HG03354 (cell line): ENCODE measurements at regions not wholly inside any gene's neighbourhood (a gene's known extent, or its start where the extent isn't known, plus 50 kb on each side); places are given as distances from the start of the nearest gene placed in this dataset.
"Not testable (repeated sequence)": the region's sequence is repeated elsewhere in the genome, so short reads cannot be mapped to it uniquely, and the experiment has no call there.

Experiments
- ATAC-seq: cut with Tn5 transposase; IDR thresholded peaks from one replicate; pipeline ENCODE4 v1.9.1; 2021; ENCODE audit warnings: mild to moderate bottlenecking; ENCODE audit not compliant: unreplicated experiment, poor library complexity, severe bottlenecking

DNA sequence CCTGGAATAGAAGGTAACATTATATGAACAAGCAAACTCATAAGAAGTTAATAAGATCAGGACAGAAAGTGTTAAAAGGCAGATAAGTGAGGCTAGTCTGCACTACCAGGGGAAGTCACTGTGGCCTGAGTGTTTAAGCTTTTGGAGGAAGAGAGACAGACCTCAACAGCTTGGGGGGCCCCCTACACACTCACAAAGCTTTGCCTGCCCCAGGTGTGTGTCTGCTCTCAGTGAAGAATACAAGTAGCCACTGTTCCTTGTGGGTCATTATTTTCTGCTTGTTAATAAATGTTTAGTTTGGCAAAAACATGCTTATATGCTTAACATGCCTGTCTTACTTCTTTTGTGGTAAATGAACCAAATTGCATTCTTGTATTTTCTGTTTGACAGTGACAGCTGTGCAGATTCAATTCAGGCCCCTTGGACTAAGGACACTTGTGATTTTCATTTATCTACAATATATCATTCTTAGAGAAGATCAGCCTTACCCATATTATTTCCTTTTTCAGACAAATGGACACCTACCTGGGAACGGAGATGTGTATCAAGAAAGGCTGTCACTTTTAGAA lies 50.7 kb upstream of the C12orf71 start:
- ATAC-seq, result peak; percentile 68

DNA sequence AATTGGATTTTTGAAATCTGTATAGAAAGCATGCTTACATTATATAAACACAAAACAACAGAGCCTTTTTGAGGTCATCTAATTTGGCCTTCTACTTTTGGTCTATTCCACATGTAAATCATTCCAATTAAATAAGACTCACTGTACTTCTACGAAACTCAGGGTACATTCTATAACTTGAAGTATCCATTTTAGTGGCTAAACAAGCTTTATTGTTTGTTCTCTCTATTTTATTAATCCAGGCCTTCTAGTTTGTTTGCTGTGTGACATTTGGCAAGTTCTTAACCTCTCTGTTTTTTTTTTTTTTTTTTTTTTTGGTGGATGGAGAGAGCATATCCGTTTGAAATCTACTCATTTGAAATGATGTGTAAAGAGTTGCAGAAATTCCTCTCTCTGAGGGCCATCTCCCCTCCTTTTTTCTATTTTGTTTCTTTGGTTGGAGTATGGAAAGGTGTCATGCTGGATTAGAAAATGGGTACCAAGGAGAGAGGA lies 58.1 kb upstream of the C12orf71 start:
- ATAC-seq, result no peak

DNA sequence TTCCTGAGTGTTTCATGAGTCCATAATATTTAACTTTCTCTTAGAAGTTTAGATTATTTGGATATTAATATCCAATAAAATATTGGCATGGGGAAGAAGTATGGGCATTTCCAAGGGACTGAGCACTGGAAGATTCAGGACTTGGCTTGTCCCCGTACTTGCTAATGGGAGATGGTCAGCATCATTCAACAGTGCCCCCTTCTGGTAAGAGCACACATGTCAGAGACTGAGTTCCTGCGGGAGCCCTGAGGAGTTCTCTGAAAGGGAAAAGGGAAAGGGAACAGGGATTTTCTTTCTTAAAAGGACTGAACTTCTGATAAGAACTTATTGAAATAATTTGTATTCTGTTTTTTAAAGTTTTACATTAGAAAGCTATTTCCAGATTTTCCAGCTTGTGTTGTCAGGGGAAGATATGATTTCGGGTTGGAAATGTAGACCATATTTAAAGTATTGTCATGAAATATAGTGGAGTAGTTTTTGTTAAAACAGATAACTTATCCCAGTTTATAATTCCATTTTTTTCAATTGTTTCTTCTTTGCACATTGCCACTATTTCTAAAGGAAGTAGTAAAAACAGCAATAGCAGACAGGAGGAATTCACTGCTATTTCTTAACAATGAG lies 59.8 kb upstream of the C12orf71 start:
- ATAC-seq, result no peak

DNA sequence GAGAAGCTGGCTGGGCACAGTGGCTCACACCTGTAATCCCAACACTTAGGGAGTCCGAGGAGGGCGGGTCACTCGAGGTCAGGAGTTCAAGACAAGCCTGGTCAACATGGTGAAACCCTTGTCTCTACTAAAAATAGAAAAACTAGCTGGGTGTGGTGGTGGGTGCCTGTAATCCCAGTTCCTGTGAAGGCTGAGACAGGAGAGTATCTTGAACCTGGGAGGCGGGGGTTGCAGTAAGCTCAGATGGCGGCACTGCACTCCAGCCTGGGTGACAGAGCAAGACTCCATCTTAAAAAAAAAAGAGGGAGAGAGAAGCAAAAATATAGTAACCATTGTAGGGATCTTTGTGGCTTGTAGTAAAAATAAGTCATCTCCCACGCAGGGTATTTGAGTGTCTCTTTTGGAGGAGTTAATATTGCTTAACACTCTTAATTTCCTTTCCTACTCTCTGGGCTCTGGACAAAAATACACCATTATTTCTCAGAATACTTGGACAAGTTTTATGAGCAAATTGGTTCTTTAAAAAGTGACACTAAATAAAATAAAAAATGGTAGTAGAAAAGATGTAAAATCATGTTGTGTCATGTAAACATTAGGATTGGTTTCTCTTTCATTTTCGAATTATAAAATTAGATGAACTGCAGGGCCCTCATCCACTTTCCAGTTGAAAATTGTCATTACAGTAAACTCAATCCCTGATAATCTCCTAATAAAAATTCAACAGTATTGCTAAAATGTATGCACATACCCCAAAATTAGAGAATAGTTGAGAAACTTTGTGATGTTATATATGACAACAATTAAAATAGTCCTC lies 61.1 kb upstream of the C12orf71 start:
- no peak for ATAC-seq

DNA sequence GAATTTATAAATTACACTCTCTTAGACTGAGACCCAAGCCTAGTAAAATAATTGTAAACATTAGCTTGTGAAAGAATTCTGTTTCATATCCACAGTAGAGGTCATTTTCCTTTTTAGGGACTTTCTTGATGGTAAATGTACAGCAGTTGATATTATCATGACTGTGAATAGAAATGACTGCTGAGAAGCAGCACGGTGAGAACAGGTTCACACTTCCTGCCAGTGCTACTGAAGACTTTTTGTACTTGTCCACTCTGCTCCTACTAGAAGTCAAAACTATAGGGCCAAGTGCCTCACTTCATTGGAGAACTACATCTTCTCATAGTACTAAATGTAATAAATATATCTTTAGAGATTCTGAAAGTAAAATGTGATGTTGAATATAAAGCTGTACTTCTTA lies 63.3 kb upstream of the C12orf71 start:
- peak; percentile 76 for ATAC-seq

DNA sequence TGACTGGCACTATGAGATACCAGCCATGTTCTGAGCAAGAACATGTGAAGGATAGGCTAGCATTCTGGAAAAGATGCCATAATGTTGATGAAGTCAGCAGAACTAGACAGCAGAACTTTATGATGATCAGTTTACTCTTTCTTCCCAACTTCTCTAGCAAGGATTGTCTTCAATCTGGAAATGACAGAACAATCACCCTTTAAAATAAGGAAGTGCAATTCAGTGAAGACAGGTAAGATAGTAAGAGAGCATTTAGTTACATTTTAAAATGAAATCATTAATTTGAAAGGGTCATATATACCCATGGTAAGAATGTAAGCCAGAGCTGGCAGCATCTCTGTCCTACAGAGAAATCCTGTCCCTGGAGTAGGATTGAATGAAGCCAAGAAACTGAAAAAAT lies 66.0 kb upstream of the C12orf71 start:
- no peak for ATAC-seq

DNA sequence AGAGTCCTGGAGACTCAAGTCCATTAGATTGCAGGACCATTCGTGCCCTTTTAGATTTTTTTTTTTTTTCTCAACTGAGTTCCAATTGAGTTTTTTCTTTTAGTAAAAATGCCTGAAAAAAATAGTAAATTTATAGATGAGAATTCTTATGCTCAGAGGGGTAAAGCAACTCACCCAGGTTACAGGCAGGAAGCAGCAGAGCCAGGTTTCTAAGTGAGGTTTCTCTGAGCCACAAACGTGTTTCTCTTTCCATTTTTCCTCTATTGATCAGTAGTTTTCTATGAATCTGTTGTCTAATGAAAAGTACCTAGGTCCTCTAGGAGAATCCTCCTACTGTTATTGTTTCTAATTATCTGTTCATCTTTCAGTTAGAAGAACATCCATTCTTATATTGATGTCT lies 66.4 kb upstream of the C12orf71 start:
- ATAC-seq, result no peak

DNA sequence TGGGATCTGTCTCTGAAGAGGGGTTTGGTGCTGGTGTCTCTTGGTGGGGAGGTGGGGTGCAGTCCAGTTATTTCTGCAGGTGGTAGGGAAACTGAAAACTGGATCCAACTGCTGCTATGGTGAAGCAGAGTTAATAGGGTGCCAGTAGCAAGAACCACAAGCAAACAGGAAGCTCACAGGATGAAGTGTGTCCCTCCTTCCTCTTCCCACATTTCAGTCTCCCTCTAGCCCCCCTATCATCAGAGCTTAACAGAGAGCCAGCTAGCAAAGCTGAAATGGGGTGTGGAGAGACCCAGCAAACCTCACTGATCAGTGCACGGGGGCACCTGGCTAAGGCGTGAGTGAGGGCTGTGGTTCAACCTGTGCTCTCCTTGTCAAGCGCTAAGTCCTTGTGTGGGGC lies 69.1 kb upstream of the C12orf71 start:
- ATAC-seq, result no peak

DNA sequence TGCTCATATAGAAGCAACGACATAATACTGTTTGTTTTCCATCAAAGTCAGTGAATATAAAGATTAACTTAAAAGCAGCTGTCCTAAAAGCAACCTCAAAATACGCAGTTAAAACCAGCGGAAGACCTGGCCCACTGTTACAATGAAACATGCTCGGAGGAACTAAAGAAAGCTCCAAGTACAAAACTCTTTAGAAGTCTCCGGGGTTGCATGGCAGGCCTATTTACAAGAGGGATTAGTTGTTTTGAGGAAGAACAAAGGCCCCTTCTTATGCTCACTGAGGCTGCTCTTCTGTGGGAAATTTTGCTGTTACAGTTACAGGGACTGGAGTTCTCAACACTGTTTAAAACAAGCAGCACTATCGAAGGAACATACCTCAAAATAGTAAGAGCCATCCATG lies 75.9 kb upstream of the C12orf71 start:
- ATAC-seq, result no peak

DNA sequence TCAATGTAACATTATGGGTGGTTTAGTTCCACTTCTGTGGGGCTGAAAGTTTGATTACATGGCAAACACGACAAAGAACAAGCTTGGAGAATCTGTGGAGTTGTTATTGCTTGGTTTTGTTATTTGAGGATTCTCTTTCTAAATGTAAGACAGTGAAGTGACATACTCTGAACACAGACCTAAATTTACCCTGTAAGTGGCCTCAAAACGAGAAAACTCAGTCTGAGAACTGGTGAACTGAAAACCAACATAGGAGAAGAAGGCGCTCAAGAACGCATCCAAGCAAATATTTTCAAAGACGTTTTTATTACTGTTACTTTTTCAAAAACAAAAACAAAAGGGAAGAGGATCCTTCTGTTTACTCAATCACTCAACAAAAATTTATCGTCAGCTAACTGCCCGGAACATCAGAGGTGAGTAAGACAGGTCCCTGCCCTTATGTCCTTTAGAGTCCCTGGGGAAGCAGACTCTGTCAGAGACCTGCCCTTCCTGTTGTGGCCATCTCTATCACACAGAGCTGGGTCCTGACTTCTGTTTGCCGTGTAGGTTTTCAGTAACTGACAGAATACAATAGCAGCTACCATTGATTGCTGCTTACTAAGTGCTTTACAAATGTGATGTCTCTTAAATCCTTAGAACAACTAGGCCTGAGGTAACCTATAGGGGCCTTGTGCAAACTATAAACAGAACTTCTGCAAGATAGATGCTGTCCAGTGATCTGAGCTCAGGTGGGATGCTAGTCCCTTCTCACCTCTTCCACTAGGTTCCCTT lies 79.3 kb upstream of the C12orf71 start:
- ATAC-seq, result peak; percentile 52

DNA sequence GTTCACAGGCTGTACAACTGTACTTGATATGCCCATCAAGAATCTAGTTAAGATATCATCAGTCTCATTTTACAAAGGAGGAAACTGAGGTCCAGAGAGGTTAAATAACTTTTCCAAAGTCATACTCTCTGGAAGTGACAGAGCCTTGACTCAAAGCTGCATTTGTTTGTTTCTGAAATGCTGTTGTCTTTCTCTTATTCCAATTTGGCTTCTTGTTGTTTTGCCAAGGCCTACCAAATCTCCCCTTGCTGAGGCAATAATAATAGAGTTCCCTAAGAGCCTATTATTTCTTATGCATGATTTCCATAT lies 79.8 kb upstream of the C12orf71 start:
- no peak for ATAC-seq

DNA sequence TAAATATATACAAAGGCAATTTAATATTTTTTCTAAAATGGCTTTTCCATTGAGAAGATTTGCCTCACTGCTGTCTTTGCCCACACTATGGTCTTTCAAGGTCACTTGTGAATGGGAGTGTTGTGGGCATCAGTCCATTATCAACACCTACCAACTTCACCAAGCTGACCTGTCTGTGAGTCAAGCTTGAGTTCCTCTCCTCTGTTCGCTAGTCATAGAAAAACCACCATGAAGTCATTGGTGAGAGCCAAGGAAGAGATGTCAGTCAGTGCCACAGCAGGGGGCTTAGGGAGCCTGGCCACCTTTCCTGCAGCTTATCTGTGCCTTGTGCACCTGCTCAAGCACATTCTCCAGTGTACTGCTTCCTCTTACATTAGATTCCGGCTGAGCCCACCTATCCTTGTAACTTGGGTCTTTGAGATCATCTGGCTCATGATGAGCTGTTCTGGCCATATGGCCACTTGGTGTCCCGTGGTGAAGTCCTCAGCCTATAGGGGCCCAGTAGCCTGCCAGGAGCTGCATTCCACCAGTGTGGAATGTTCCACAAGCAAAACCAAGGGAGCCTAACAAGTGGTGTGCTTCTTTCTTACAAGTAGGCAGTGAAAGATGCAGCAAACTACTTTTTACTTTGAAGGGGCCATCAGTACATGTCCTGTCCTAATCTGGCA lies 80.8 kb upstream of the C12orf71 start:
- ATAC-seq, result no peak

DNA sequence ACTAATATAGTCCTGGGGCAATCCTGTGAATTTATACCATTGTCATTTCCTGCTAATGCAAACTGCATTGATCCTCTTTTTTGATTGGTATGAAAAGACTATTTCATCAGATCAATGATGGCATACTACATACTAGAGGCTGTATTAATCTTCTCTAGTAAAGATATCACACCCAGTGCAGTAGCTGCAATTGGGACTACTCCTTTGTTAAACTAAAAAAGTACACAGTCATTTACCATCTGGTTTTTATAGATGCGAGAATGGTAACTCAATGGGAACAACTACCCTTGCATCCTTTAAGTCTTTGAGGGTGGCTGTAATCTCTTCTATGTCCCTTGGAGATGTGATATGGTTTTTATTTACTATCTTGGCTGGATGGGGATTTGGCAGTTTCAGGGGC lies 80.2 kb upstream of the STK38L start:
- no peak for ATAC-seq

DNA sequence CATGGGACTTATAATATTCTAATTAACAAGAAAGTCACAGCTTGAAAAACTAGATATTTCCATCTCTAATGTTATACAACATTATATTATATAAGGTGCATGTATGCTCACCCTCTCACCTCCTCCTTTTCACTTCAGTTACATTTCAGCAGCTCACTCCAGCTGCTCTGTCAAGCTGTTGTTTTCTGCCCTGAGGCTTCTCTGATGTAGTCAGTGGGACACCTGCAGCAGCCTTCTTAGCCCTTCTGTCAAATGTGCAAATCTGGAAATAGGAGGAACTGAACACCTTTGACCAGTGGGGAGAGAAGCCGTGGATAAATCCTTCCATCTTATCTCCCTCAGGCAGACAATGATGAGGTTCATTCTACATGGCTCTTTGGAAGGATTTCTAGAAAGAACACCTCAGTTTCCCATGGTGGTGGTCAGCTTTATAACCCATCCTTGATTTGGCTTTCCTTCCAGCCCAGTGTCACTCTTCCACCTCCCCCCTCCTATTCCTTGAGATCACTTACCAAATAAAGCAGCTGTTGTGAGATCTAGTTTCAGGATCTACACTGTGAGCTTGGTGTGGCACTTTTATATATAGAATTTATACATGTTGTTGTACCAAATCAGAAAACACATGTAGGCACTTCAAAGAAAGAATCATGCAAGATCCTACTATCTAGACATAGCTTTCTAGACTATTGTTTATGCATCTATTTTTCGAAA lies 79.6 kb upstream of the STK38L start:
- no peak for ATAC-seq

DNA sequence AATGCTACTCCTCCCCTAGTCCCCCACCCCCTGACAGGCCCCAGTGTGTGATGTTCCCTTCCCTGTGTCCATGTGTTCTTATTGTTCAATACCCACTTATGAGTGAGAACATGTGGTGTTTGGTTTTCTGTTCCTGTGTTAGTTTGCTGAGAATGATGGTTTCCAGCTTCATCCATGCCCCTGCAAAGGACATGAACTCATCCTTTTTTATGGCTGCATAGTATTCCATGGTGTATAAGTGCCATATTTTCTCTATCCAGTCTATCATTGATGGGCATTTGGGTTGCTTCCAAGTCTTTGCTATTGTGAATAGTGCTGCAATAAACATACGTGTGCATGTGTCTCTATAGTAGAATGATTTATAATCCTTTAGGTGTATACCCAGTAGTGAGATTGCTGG lies 78.1 kb upstream of the STK38L start:
- not testable (repeated sequence) for ATAC-seq

DNA sequence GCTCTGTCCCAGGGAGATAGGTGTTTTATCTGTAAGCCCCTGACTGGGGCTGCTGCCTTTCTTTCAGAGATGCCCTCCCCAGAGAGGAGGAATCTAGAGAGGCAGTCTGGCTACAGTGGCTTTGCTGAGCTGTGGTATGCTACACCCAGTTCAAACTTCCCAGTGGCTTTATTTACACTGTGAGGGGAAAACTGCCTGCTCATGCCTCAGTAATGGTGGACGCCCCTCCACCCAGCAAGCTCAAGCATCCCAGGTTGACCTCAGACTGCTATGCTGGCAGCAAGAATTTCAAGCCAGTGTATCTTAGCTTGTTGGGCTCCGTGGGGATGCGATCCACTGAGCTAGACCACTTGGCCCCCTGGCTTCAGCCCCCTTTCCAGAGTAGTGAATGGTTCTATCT lies 72.6 kb upstream of the STK38L start:
- ATAC-seq, result not testable (repeated sequence)

DNA sequence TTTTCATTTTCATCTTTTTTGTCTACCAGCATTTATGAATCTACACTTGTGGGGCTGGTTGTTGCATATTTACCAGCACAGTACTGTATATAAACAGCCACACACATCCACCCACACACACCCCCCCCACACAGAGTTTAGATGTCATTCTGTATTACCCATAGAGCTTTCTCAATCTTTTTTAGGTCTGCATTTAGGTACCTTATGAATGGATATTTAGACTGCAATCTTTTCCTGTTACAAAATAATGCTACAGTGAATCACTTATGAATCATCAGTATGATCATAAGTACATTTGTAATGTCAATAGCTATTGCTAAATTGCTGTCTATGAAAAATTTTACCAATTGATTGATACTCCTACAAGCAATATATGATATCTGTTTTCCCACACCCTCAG lies 67.3 kb upstream of the STK38L start:
- no peak for ATAC-seq

DNA sequence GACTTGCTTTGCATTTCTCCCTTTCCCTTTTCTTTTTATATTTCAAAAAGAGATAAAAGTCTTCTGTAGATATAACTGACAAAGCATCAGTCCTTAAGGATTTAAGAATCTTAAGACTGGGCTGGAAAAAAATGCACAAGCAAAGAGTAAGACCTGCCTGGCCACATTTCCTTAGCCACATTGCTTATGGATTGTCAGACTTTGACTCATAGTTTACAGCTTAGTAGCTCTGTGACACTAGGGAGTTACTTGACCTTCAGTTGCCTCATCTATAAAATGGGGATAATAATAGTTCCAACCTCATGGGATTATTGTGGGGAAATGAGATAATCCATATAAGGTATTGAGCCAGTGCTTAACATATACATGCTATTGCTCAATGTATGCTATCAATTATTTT lies 66.4 kb upstream of the STK38L start:
- ATAC-seq, result no peak

DNA sequence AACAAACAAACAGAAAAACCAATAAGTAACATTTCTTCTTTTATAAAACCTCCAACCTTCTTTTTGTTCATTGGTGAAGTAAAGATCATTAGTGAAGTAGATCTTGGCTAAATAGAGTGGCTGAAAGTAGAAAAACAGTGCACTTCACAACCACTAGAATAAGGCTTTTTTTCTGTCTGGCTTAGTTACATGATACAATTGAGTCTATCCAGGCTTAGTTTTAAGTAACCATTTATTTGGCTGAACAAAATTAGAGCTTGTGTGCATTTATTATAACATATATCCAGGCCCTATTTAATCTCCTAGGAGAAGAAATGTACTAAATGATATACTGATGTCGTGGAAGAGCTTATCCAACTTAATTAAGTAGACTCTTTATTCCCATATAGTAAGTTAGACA lies 65.8 kb upstream of the STK38L start:
- no peak for ATAC-seq
